GM11168 (cell line): ENCODE measurements at regions not wholly inside any gene's neighbourhood (a gene's known extent, or its start where the extent isn't known, plus 50 kb on each side); places are given as distances from the start of the nearest gene placed in this dataset.
"Not testable (repeated sequence)": the region's sequence is repeated elsewhere in the genome, so short reads cannot be mapped to it uniquely, and the experiment has no call there.

Experiments used
- in situ Hi-C: fragments of 300-500 bp; cut with MboI; formaldehyde crosslinking; loops from one replicate; pipeline ENCODE4 v1.12.0; 2022; ENCODE audit warnings: low sequenced_read_pairs; ENCODE audit not compliant: unreplicated experiment

DNA sequence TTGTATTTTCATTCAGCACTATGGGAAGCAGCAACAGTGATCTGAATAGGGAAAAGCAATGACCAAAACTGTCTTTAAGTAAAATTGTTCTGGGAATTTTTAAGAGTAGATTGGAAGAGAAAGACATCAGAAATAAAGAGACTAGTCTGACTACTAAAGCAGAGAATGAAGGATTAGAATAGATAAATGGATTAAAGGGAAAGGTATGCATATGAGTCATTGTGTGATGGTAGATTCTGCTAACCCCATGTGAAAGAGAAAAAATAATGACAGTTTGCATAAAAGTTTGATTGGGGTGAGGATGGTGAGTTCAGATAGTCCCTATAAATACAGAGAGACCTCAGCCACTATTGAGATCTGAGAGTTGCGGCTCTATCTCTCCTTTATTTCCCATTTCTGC lies 139.6 kb upstream of the DCC start:
- in situ Hi-C loops: no loop called here

DNA sequence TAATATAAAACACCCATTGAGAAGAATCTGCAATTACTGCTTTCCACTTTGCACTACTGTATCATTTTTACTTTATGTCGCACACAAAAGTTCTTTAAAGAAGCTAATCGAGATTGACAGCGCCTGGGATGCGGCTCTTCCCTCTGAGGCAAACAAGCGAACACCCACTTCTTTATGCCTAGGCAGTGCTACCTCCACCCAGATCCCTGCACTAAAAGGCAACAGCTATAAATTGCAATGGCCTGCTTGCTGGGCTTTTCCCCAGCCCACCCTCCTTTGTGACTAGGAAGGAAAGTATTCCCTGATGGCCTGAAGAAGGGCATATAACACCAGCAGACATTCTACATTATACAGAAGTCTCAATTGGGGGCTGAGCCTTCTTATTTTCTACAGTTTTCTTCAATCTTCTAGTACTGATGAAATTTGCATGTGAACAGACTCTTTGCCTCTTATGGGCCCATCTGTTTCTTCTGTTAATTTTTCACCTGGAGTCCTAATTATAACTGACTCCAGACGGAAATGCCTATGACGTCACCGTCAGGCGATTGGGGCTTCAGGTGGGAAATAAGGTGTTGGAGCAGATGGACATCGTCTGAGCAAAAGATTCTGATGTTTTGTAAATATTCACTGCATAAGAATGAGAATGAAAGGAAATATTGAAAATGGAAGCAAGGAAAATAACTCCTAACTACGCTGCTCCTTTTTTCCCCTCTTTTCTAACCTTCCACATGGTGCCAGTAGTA lies 138.9 kb upstream of the DCC start:
- in situ Hi-C loops: no loop called here

GRCh38 chr18:52208646-52209045 lies 131.4 kb upstream of the DCC start:
- in situ Hi-C loops: no loop called here

- in situ Hi-C loops: no loop called here
These were observed 123.9 kb upstream of the DCC start for GRCh38 chr18:52216109-52216508.

- in situ Hi-C loops: no loop called here
These were observed 123.3 kb upstream of the DCC start for GRCh38 chr18:52216666-52217065.

DNA sequence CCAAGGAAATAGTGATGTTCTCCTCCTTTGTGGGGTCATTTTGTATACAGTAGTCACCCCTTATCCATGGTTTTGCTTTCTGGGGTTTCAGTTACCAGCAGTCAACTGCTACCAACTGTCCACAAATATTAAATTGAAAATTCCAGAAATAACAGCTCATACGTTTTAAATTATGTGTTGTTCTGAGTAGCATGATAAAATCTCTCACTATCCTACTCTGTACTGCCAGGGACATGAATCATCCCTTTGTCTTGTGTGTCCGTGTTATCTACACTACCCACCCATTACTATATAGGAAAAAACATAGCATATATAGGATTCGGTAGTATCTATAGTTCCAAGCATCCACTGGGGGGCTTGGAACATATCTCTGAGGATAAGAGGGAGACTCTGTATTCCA lies 120.9 kb upstream of the DCC start:
- in situ Hi-C loops: no loop called here

DNA sequence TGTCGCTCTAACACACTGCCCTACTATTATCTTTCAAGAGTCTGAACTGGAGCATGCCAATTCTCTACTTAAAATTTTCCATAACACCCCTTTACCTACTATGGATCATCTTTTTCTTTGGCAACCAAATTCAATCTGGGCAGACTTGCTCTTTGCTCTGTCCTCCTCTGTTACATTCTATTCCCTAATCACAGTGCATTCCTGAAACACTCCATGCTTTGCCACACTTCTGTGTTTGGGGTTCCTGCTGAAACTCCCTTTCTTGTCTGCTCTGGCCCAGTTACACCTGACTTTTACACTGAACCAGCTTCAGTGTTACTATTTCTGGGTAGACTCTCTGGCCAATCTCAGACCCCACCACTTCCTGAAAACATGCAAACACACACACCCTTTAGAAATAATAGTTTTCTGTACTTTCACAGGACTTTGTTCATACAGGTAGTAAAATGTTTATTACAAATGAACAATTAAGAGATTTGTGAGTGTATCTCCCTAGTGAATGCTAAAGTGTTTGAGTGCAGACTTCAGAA lies 119.9 kb upstream of the DCC start:
- in situ Hi-C loops: no loop called here

- in situ Hi-C loops: no loop called here
These were observed 117.8 kb upstream of the DCC start for GRCh38 chr18:52222211-52222610.

- in situ Hi-C loops: no loop called here
These were observed 112.5 kb upstream of the DCC start for GRCh38 chr18:52227536-52227935.

DNA sequence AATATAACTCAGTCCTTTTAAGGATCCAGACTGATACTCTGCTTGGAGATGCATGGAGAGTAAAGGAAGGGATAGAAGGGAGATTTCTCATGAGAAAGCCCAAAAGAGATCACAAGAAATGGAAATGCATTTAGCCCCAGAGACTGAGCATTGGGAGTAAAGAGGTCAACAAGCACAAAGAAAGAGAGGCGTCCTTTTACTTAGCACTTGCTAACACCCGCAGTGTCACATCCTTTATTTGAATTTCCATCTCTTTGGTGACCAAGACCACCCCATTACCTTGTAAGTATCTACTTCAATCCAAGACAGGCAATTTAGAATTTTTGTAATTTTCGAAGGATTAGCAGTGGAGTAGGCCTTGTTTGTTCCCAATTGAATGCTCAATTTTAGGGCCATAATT lies 111.8 kb upstream of the DCC start:
- in situ Hi-C loops: no loop called here

GRCh38 chr18:52236131-52236530 lies 103.9 kb upstream of the DCC start:
- in situ Hi-C loops: no loop called here

DNA sequence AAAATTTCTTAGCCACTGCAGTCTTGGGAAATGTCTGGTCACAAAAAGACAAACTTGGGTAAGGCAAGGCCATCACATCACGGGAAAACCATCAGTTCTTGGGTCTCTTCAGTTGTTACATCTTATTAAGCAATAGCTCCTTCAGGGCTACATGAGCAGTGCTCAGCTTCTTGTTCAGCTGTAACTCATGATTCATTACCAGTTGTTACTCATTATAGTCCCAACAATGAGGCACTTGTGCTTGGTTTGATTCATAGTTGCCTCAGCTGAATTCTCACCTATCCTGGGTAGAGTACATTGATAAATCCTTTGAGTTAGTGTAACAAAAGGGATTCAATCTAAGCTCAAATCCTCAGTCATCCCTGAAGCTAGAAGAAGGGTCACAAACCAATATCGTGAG lies 102.4 kb upstream of the DCC start:
- in situ Hi-C loops: no loop called here

DNA sequence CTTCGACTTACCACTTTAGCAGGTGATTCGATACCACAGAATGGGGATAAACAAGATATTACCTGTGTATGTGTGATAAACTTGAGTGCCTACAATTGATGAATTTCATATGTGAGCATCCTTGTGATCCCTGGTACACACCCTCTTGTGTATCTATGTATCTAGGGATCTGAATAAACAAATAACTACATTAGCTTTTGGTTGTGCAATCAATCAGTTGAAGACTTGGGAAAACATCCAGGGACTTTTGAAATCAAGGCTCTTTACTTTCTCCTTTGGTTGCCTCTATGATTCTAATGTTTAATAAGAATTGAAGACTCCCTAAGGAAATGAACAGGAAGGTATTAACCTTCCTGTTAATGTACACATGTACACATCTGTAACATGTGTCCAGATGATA lies 97.3 kb upstream of the DCC start:
- in situ Hi-C loops: no loop called here

DNA sequence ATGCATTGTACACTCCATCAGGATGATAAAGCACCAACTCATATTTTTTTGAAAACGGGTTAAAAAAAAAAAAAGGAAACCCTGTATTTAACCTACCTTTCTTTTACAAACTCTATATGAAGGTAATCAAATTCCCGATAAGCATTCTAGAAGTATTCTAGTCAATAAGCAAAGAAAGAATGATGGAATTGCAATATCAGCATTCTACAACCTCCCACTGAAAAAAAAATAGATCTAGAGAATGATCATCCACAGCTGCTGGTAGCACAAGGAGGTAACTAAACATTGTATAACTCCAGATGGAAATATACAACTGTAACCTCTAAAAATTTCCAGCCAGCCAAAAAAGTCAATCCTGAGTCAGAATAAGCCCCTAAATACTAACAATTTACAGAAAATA lies 95.3 kb upstream of the DCC start:
- in situ Hi-C loops: no loop called here

- in situ Hi-C loops: no loop called here
These were observed 85.6 kb upstream of the DCC start for GRCh38 chr18:52254367-52254766.

- in situ Hi-C loops: not testable (repeated sequence)
These were observed 82.6 kb upstream of the DCC start for GRCh38 chr18:52257417-52257816.

- in situ Hi-C loops: loop anchor here (25.0 kb wide), 1 partner anchor 614 kb away; no protein-coding TSS in a partner anchor
These were observed 64.2 kb upstream of the DCC start for GRCh38 chr18:52275817-52276216.

- in situ Hi-C loops: loop anchor here (25.0 kb wide), 1 partner anchor 615 kb away; no protein-coding TSS in a partner anchor
These were observed 62.2 kb upstream of the DCC start for GRCh38 chr18:52277785-52278184.

DNA sequence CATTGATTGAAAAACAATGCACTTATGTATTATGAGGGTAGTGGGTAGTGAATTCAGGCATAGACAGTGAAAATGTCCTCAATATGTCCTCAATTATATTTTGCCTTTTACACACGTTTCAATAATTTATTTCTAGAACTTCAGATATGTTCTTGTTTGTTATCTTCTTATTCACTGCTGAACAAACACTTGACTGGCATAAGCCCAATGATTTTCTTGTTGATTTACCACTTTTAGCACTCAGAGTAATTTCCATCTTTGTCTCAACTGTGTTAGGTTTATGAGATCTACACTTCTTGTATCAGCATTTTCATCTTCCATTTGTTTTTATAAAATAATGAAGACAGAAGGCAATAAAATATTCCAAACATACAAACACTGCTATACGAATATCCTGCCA lies 61.8 kb upstream of the DCC start:
- in situ Hi-C loops: loop anchor here (25.0 kb wide), 1 partner anchor 616 kb away; no protein-coding TSS in a partner anchor

GRCh38 chr18:52280702-52281101 lies 59.3 kb upstream of the DCC start:
- in situ Hi-C loops: loop anchor here (25.0 kb wide), 1 partner anchor 618 kb away; no protein-coding TSS in a partner anchor

- in situ Hi-C loops: loop anchor here (25.0 kb wide), 1 partner anchor 622 kb away; no protein-coding TSS in a partner anchor
These were observed 56.1 kb upstream of the DCC start for GRCh38 chr18:52283927-52284326.

DNA sequence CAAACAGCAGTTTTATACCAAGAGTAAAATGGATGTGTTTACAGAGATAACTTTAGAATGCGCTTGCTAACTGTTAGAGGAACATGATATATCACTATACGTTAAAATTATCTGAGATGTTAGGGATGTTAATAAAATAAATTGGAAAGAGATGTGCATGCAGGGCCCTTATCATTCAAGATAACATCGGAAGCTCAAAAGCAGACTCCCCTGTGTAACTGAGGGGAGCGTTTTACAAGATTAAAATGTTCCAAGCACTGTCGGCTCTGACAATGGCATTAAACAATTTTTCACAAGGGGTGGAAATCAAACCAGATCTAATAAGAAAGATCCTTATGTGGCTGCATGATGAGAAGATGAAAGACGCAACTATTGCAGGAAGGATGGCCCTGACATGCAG lies 53.3 kb upstream of the DCC start:
- in situ Hi-C loops: loop anchor here (25.0 kb wide), 1 partner anchor 624 kb away; no protein-coding TSS in a partner anchor
